Esophagus (tissue), 2 donors: ENCODE measurements at regions not wholly inside any gene's neighbourhood (a gene's known extent, or its start where the extent isn't known, plus 50 kb on each side); places are given as distances from the start of the nearest gene placed in this dataset.
"Not testable (repeated sequence)": the region's sequence is repeated elsewhere in the genome, so short reads cannot be mapped to it uniquely, and the experiment has no call there.

ENCODE experiments used
- H3K27ac ChIP-seq, 2 donors: one replicate each; pipeline ENCODE4 v1.5.1; 2013; ENCODE audit warnings: low read depth in 2 of 2, mild to moderate bottlenecking in 2 of 2, inconsistent platforms in 1 of 2, low read length in 1 of 2, moderate library complexity in 1 of 2
- H3K27me3 ChIP-seq, 2 donors: one replicate each; pipeline ENCODE4 v1.6.1; 2013; ENCODE audit warnings: low read length in 2 of 2, control low read depth in 1 of 2, mild to moderate bottlenecking in 1 of 2; ENCODE audit not compliant: insufficient read depth in 2 of 2, control insufficient read depth in 1 of 2
- H3K36me3 ChIP-seq, 2 donors: one replicate each; pipeline ENCODE4 v1.6.1; 2013; ENCODE audit warnings: low read length in 1 of 2; ENCODE audit not compliant: control insufficient read depth in 2 of 2, insufficient read depth in 2 of 2
- H3K4me1 ChIP-seq, 2 donors: one replicate each; pipeline ENCODE4 v1.6.1; 2013; ENCODE audit warnings: low read length in 1 of 2; ENCODE audit not compliant: control insufficient read depth in 2 of 2, insufficient read depth in 2 of 2
- H3K4me3 ChIP-seq, 2 donors: one replicate each; pipeline ENCODE4 v1.5.1; 2013; ENCODE audit warnings: low read length in 2 of 2, mild to moderate bottlenecking in 2 of 2, low read depth in 1 of 2, moderate library complexity in 1 of 2
- H3K9me3 ChIP-seq, 2 donors: one replicate each; pipeline ENCODE4 v1.6.1; 2013; ENCODE audit warnings: mild to moderate bottlenecking in 2 of 2, low read depth in 1 of 2, low read length in 1 of 2, moderate library complexity in 1 of 2; ENCODE audit not compliant: control insufficient read depth in 2 of 2, insufficient read depth in 1 of 2
- WGBS, 2 donors: extraction: QIAGEN DNeasy Blood & Tissue Kit; methylation state at CpG; one replicate each; pipeline ENCODE4 v1.1.7; 2013; 5-methylcytosine and 5-hydroxymethylcytosine counted together
- donor health status: healthy with polysubstance abuse.
- donor health status: Bipolar disorder and iron deficiency.

- H3K4me1 ChIP-seq, H3K4me3 ChIP-seq, H3K9me3 ChIP-seq, H3K36me3 ChIP-seq, H3K27me3 ChIP-seq: not testable (repeated sequence)
- peak overlapping the region in 1 of 2 donors; percentile 49 for H3K27ac ChIP-seq
- WGBS, 2 donors, result 60 to 78% methylated on average over 4 of the region's 7 CpGs
Measured at GRCh38 chr2:91765018-91765754, 3073.7 kb downstream of the RPIA start.

- H3K9me3 ChIP-seq, H3K4me1 ChIP-seq, H3K4me3 ChIP-seq, H3K27me3 ChIP-seq, H3K36me3 ChIP-seq: not testable (repeated sequence)
- peak overlapping the region in 1 of 2 donors; percentile 42 for H3K27ac ChIP-seq
- 44 to 45% methylated on average over 7 to 9 of the region's 9 CpGs for WGBS, 2 donors
Measured at GRCh38 chr2:91766349-91767048, 3075.0 kb downstream of the RPIA start.

GRCh38 chr2:91768301-91768700 lies 3076.8 kb downstream of the RPIA start:
- not testable (repeated sequence) for H3K27me3 ChIP-seq, H3K4me3 ChIP-seq, H3K4me1 ChIP-seq, H3K36me3 ChIP-seq, H3K9me3 ChIP-seq
- peak overlapping the region in 1 of 2 donors; percentile 22 for H3K27ac ChIP-seq
- WGBS, 2 donors, result 76 to 83% methylated on average over 3 of the region's 3 CpGs

- H3K36me3 ChIP-seq, H3K4me3 ChIP-seq, H3K4me1 ChIP-seq, H3K27ac ChIP-seq, H3K9me3 ChIP-seq, H3K27me3 ChIP-seq: not testable (repeated sequence)
- WGBS, 2 donors, result 72 to 75% methylated on average over 8 to 9 of the region's 9 CpGs
Measured at GRCh38 chr2:91768997-91769396, 3077.5 kb downstream of the RPIA start.

- H3K27me3 ChIP-seq, H3K9me3 ChIP-seq, H3K4me3 ChIP-seq, H3K36me3 ChIP-seq, H3K4me1 ChIP-seq, H3K27ac ChIP-seq: not testable (repeated sequence)
- 49 to 68% methylated on average over 5 to 8 of the region's 8 CpGs for WGBS, 2 donors
Measured at GRCh38 chr2:91770046-91770575, 3078.6 kb downstream of the RPIA start.

GRCh38 chr2:91771604-91772003 lies 3080.1 kb downstream of the RPIA start:
- WGBS, 2 donors, result 82 to 84% methylated on average over 4 of the region's 4 CpGs
- H3K36me3 ChIP-seq, H3K4me3 ChIP-seq, H3K27me3 ChIP-seq, H3K27ac ChIP-seq, H3K9me3 ChIP-seq, H3K4me1 ChIP-seq: not testable (repeated sequence)

- H3K9me3 ChIP-seq, H3K4me3 ChIP-seq, H3K4me1 ChIP-seq, H3K36me3 ChIP-seq, H3K27ac ChIP-seq, H3K27me3 ChIP-seq: not testable (repeated sequence)
- 71 to 82% methylated on average over 11 to 12 of the region's 13 CpGs for WGBS, 2 donors
Measured at GRCh38 chr2:91772240-91772937, 3080.9 kb downstream of the RPIA start.

GRCh38 chr2:91773810-91774209 lies 3082.3 kb downstream of the RPIA start:
- 78 to 79% methylated on average over 3 to 7 of the region's 9 CpGs for WGBS, 2 donors
- H3K4me3 ChIP-seq, H3K27me3 ChIP-seq, H3K36me3 ChIP-seq, H3K27ac ChIP-seq, H3K9me3 ChIP-seq, H3K4me1 ChIP-seq: not testable (repeated sequence)

GRCh38 chr2:91775193-91775592 lies 3083.7 kb downstream of the RPIA start:
- H3K27ac ChIP-seq, H3K36me3 ChIP-seq, H3K4me1 ChIP-seq, H3K4me3 ChIP-seq, H3K27me3 ChIP-seq, H3K9me3 ChIP-seq: not testable (repeated sequence)
- 83 to 84% methylated on average over 4 of the region's 4 CpGs for WGBS, 2 donors
